Smooth muscle cell (in vitro differentiated cells): ENCODE measurements at regions not wholly inside any gene's neighbourhood (a gene's known extent, or its start where the extent isn't known, plus 50 kb on each side); places are given as distances from the start of the nearest gene placed in this dataset.

Source experiments
- DNase-seq: peaks from one replicate; lab custom pipeline; 2025; ENCODE audit not compliant: unreplicated experiment; lab: John Stamatoyannopoulos, UW
- H2AFZ ChIP-seq: fragments of 200-600 bp; sonication (generic); 2 replicates; pipeline ENCODE4 v1.6.0; 2016; ENCODE audit warnings: antibody characterized with exemption, low read depth, mild to moderate bottlenecking
- H3F3A ChIP-seq: fragments of 200-600 bp; sonication (generic); 2 replicates; pipeline ENCODE4 v1.6.0; 2017; ENCODE audit warnings: antibody characterized with exemption, low read depth
- H3K27ac ChIP-seq: fragments of 200-600 bp; sonication (generic); 2 replicates; pipeline ENCODE4 v1.5.1; 2016; ENCODE audit warnings: low read depth, mild to moderate bottlenecking
- H3K27me3 ChIP-seq: fragments of 200-600 bp; sonication (generic); 2 replicates; pipeline ENCODE4 v1.6.1; 2016; ENCODE audit warnings: low read depth, mild to moderate bottlenecking
- H3K36me3 ChIP-seq: fragments of 200-600 bp; sonication (generic); 2 replicates; pipeline ENCODE4 v1.5.1; 2016; ENCODE audit warnings: low read depth
- H3K4me1 ChIP-seq: fragments of 200-600 bp; sonication (generic); 2 replicates; pipeline ENCODE4 v1.5.1; 2016; ENCODE audit warnings: low read depth
- H3K4me2 ChIP-seq: fragments of 200-600 bp; sonication (generic); 2 replicates; pipeline ENCODE4 v1.6.0; 2016; ENCODE audit warnings: mild to moderate bottlenecking
- H3K4me3 ChIP-seq: fragments of 200-600 bp; sonication (generic); 2 replicates; pipeline ENCODE4 v1.5.1; 2016; ENCODE audit warnings: mild to moderate bottlenecking
- H3K79me2 ChIP-seq: fragments of 200-600 bp; sonication (generic); 2 replicates; pipeline ENCODE4 v1.6.0; 2016; ENCODE audit warnings: low read depth, mild to moderate bottlenecking
- H3K9ac ChIP-seq: fragments of 200-600 bp; sonication (generic); 2 replicates; pipeline ENCODE4 v1.6.0; 2016; ENCODE audit warnings: low read depth
- H3K9me3 ChIP-seq: fragments of 200-600 bp; sonication (generic); replicated peaks from 2 replicates; pipeline ENCODE4 v1.5.1; 2016; ENCODE audit warnings: low read depth
- H4K20me1 ChIP-seq: fragments of 200-600 bp; sonication (generic); 2 replicates; pipeline ENCODE4 v1.6.0; 2016; ENCODE audit warnings: low read depth
- CTCF ChIP-seq: fragments of 200-600 bp; sonication (generic); IDR thresholded peaks from 2 replicates; pipeline ENCODE4 v1.5.1; 2017; ENCODE audit warnings: borderline replicate concordance, mild to moderate bottlenecking, antibody characterized with exemption; ENCODE audit not compliant: insufficient read depth, poor library complexity, severe bottlenecking
- WGBS: methylation state at CpG from one replicate; pipeline ENCODE4 v1.1.7; 2016; ENCODE audit warnings: low lambda C conversion rate; 5-methylcytosine and 5-hydroxymethylcytosine counted together

DNA sequence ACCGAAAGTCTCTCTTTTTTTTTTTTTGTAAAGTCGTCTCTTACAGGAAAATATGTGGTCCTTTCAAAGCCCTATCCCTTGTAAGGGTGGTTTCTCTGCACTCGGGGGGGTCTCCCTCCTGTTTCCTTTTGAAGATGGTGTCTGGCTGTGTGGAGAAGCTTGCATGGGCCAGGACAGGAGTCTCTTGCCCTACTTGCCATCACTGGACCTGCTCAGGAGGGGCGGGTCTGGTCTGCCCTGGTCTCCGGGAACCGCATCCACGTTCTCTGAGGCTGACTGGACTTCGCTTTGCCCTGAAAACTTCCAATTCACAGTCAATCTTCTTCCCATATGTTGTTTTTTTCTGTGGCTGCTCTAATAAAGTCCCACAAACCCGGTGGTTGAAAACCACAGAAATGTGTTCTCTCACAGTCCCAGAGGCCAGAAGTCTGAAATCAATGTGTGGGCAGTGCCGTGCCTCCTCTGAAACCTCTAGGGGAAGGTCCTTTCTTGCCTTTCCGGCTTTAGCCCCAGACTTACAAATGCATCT is 92.9 kb upstream of the IER5L start:
- no peaks in the 10 kb centered on the region for H3K79me2 ChIP-seq
- 20% methylated on average over 11 of the region's 11 CpGs for WGBS
- H3K9ac ChIP-seq: no peak overlapping the region
- H4K20me1 ChIP-seq: no peaks in the 10 kb centered on the region
- H3K4me2 ChIP-seq: peak overlapping the region; percentile 72
- H3K27me3 ChIP-seq: no peaks in the 10 kb centered on the region
- no peak for TF ChIP-seq CTCF
- no peak for DNase-seq
- no peaks in the 10 kb centered on the region for H3K9me3 ChIP-seq
- no peaks in the 10 kb centered on the region for H3K36me3 ChIP-seq
- H3K4me3 ChIP-seq: no peak overlapping the region
- peak overlapping the region; percentile 26 for H2AFZ ChIP-seq
- H3K4me1 ChIP-seq: no peaks in the 10 kb centered on the region
- no peaks in the 10 kb centered on the region for H3F3A ChIP-seq
- peak overlapping the region; percentile 37 for H3K27ac ChIP-seq

- Histone ChIP-seq H3K4me1 (no peaks in the 10 kb centered on the region), H3K27ac (peak overlapping the region; percentile 37), H3K9me3 (no peaks in the 10 kb centered on the region), H3K27me3 (no peaks in the 10 kb centered on the region), H3K4me2 (no peak overlapping the region), H3K79me2 (no peaks in the 10 kb centered on the region), H3F3A (no peaks in the 10 kb centered on the region), H3K4me3 (no peak overlapping the region), H4K20me1 (no peaks in the 10 kb centered on the region), H3K9ac (no peak overlapping the region), H2AFZ (no peak overlapping the region), H3K36me3 (no peaks in the 10 kb centered on the region)
- no peak for DNase-seq
- no peak for TF ChIP-seq CTCF
- 95% methylated on average over 10 of the region's 10 CpGs for WGBS
Observed at GRCh38 chr9:129270205-129270604, 92.1 kb upstream of the IER5L start.

- no peak overlapping the region for H2AFZ ChIP-seq
- no peaks in the 10 kb centered on the region for H3K79me2 ChIP-seq
- H3K27ac ChIP-seq: no peak overlapping the region
- H3K36me3 ChIP-seq: no peaks in the 10 kb centered on the region
- no peaks in the 10 kb centered on the region for H3F3A ChIP-seq
- no peaks in the 10 kb centered on the region for H4K20me1 ChIP-seq
- no peak for TF ChIP-seq CTCF
- H3K9me3 ChIP-seq: no peaks in the 10 kb centered on the region
- DNase-seq: no peak
- no peak overlapping the region for H3K4me3 ChIP-seq
- no peak overlapping the region for H3K9ac ChIP-seq
- H3K27me3 ChIP-seq: no peaks in the 10 kb centered on the region
- no peaks in the 10 kb centered on the region for H3K4me1 ChIP-seq
- 87% methylated on average over 10 of the region's 10 CpGs for WGBS
- H3K4me2 ChIP-seq: no peak overlapping the region
Observed at GRCh38 chr9:129267141-129267540, 89.1 kb upstream of the IER5L start.

GRCh38 chr9:129266536-129266935 is 88.5 kb upstream of the IER5L start:
- Histone ChIP-seq H3K27me3 (no peaks in the 10 kb centered on the region), H3K4me2 (no peak overlapping the region), H3F3A (no peaks in the 10 kb centered on the region), H3K79me2 (no peaks in the 10 kb centered on the region), H3K9me3 (no peaks in the 10 kb centered on the region), H3K4me3 (no peak overlapping the region), H3K9ac (no peak overlapping the region), H3K27ac (no peak overlapping the region), H2AFZ (no peak overlapping the region), H3K36me3 (no peaks in the 10 kb centered on the region), H4K20me1 (no peaks in the 10 kb centered on the region), H3K4me1 (no peaks in the 10 kb centered on the region)
- DNase-seq: no peak
- TF ChIP-seq CTCF: no peak
- WGBS: 83% methylated on average over 5 of the region's 5 CpGs
